Endothelial cell (in vitro differentiated cells): ENCODE measurements at regions not wholly inside any gene's neighbourhood (a gene's known extent, or its start where the extent isn't known, plus 50 kb on each side); places are given as distances from the start of the nearest gene placed in this dataset.
"Not testable (repeated sequence)": the region's sequence is repeated elsewhere in the genome, so short reads cannot be mapped to it uniquely, and the experiment has no call there.

Experiments
- DNase-seq: peaks from one replicate; pipeline ENCODE4 v3.0.0; 2021; ENCODE audit warnings: low spot score
- H3K27ac Mint-ChIP-seq: one replicate; pipeline ENCODE4 v1.8.0; 2021; ENCODE audit warnings: mixed read lengths, inconsistent platforms; ENCODE audit not compliant: unreplicated experiment
- H3K27me3 Mint-ChIP-seq: one replicate; pipeline ENCODE4 v1.8.0; 2021; ENCODE audit warnings: mild to moderate bottlenecking, moderate library complexity, mixed read lengths, inconsistent platforms; ENCODE audit not compliant: unreplicated experiment
- H3K36me3 Mint-ChIP-seq: one replicate; pipeline ENCODE4 v1.8.0; 2021; ENCODE audit warnings: mild to moderate bottlenecking, low read depth, mixed read lengths, inconsistent platforms; ENCODE audit not compliant: unreplicated experiment
- H3K4me1 Mint-ChIP-seq: one replicate; pipeline ENCODE4 v1.8.0; 2021; ENCODE audit warnings: mild to moderate bottlenecking, mixed read lengths, inconsistent platforms; ENCODE audit not compliant: unreplicated experiment
- H3K4me3 Mint-ChIP-seq: one replicate; pipeline ENCODE4 v1.8.0; 2021; ENCODE audit warnings: mild to moderate bottlenecking, mixed read lengths, inconsistent platforms; ENCODE audit not compliant: unreplicated experiment
- H3K9me3 Mint-ChIP-seq: one replicate; pipeline ENCODE4 v1.8.0; 2021; ENCODE audit warnings: mixed read lengths, inconsistent platforms; ENCODE audit not compliant: unreplicated experiment
- CTCF ChIP-seq: fragments of 200-600 bp; sonication (generic); IDR thresholded peaks from one replicate; pipeline ENCODE4 v1.5.0; 2021; ENCODE audit warnings: antibody characterized with exemption; ENCODE audit not compliant: unreplicated experiment

- not testable (repeated sequence) for H3K4me1 Mint-ChIP-seq, H3K27ac Mint-ChIP-seq, DNase-seq, H3K36me3 Mint-ChIP-seq, H3K27me3 Mint-ChIP-seq, H3K4me3 Mint-ChIP-seq, H3K9me3 Mint-ChIP-seq
Measured at GRCh38 chr2:215889240-215889969, 123.9 kb downstream of the MREG start.

GRCh38 chr2:215888680-215889079 lies 124.7 kb downstream of the MREG start:
- no peaks in the 10 kb centered on the region for H3K36me3 Mint-ChIP-seq
- no peak for TF ChIP-seq CTCF
- no peak for DNase-seq
- H3K27me3 Mint-ChIP-seq, result peaks cover 4% of the 10 kb centered on the region
- no peak overlapping the region for H3K27ac Mint-ChIP-seq
- no peaks in the 10 kb centered on the region for H3K9me3 Mint-ChIP-seq
- no peaks in the 10 kb centered on the region for H3K4me1 Mint-ChIP-seq
- no peak overlapping the region for H3K4me3 Mint-ChIP-seq

- TF ChIP-seq CTCF, result no peak
- no peak for DNase-seq
- H3K27me3 Mint-ChIP-seq, result peaks cover 4% of the 10 kb centered on the region
- H3K4me1 Mint-ChIP-seq, result no peaks in the 10 kb centered on the region
- no peak overlapping the region for H3K4me3 Mint-ChIP-seq
- no peaks in the 10 kb centered on the region for H3K36me3 Mint-ChIP-seq
- H3K27ac Mint-ChIP-seq, result no peak overlapping the region
- no peaks in the 10 kb centered on the region for H3K9me3 Mint-ChIP-seq
Measured at GRCh38 chr2:215887303-215887702, 126.0 kb downstream of the MREG start.

GRCh38 chr2:215886022-215886421 lies 127.3 kb downstream of the MREG start:
- no peak for TF ChIP-seq CTCF
- no peak for DNase-seq
- no peak overlapping the region for H3K27ac Mint-ChIP-seq
- H3K4me3 Mint-ChIP-seq, result no peak overlapping the region
- H3K27me3 Mint-ChIP-seq, result peaks cover 4% of the 10 kb centered on the region
- H3K36me3 Mint-ChIP-seq, result no peaks in the 10 kb centered on the region
- no peaks in the 10 kb centered on the region for H3K9me3 Mint-ChIP-seq
- no peaks in the 10 kb centered on the region for H3K4me1 Mint-ChIP-seq

- Mint-ChIP-seq H3K4me1 (no peaks in the 10 kb centered on the region), H3K27me3 (peaks cover 4% of the 10 kb centered on the region), H3K27ac (no peak overlapping the region), H3K4me3 (no peak overlapping the region), H3K9me3 (no peaks in the 10 kb centered on the region), H3K36me3 (no peaks in the 10 kb centered on the region)
- no peak for TF ChIP-seq CTCF
- no peak for DNase-seq
Measured at GRCh38 chr2:215885536-215885935, 127.8 kb downstream of the MREG start.
